ENCODE measurements at regions not wholly inside any gene's neighbourhood (a gene's known extent, or its start where the extent isn't known, plus 50 kb on each side); places are given as distances from the start of the nearest gene placed in this dataset.

GRCh38 chr2:198452327-198452726 lies 647.9 kb downstream of the PLCL1 start:
- no peak for TF ChIP-seq EP300 (IDR thresholded peaks at IDR 0.05)
- no peak for TF ChIP-seq POLR2A (IDR thresholded peaks at IDR 0.05)
- no peak for TF ChIP-seq CTCF (IDR thresholded peaks at IDR 0.05)

Measured in sigmoid colon (tissue), 4 donors.